GM12892 (cell line): ENCODE measurements at regions not wholly inside any gene's neighbourhood (a gene's known extent, or its start where the extent isn't known, plus 50 kb on each side); places are given as distances from the start of the nearest gene placed in this dataset.
A peak's percentile ranks its signal among the peaks of the same experiment; 100 is the strongest.

Experiments
- DNase-seq: peaks from one replicate; pipeline ENCODE4 v3.0.0; 2011; ENCODE audit not compliant: insufficient read length
- FAIRE-seq: peaks from 2 replicates; lab custom pipeline; 2011; peaks lifted over from hg19 to GRCh38; lab: Jason Lieb, UNC
- POLR2A ChIP-seq: IDR thresholded peaks from 2 replicates; pipeline ENCODE4 v1.6.1; 2011; ENCODE audit warnings: low read depth, low read length, control low read depth
- POLR2AphosphoS5 ChIP-seq: IDR thresholded peaks from 2 replicates; pipeline ENCODE4 v1.6.1; 2011; ENCODE audit warnings: low read depth, low read length, control low read depth
- TAF1 ChIP-seq: IDR thresholded peaks from 2 replicates; pipeline ENCODE4 v1.6.1; 2011; ENCODE audit warnings: low read depth, mild to moderate bottlenecking, control low read depth, low read length, borderline replicate concordance

GRCh38 chr2:555164-555922, 121.9 kb downstream of the TMEM18 start:
- FAIRE-seq (no peak), DNase-seq (no peak)
- TF ChIP-seq POLR2AphosphoS5 (no peak), POLR2A (no peak), TAF1 (no peak)

- TF ChIP-seq POLR2AphosphoS5 (no peak), TAF1 (no peak), POLR2A (no peak)
- FAIRE-seq = peak; percentile 67
- DNase-seq = no peak
Observed at GRCh38 chr2:554444-554843, 122.8 kb downstream of the TMEM18 start.

GRCh38 chr2:552906-553305, 124.3 kb downstream of the TMEM18 start:
- DNase-seq = no peak
- no peak for FAIRE-seq
- TF ChIP-seq TAF1 (no peak), POLR2AphosphoS5 (no peak), POLR2A (no peak)

GRCh38 chr2:551621-552020, 125.6 kb downstream of the TMEM18 start:
- TF ChIP-seq TAF1 (no peak), POLR2A (no peak), POLR2AphosphoS5 (no peak)
- no peak for FAIRE-seq
- DNase-seq = no peak

- no peak for TF ChIP-seq TAF1
- DNase-seq (no peak), FAIRE-seq (peak; percentile 24)
Observed at GRCh38 chr2:550860-551567, 126.2 kb downstream of the TMEM18 start.

GRCh38 chr2:545711-546650, 131.2 kb downstream of the TMEM18 start:
- FAIRE-seq (no peak), DNase-seq (no peak)
- TF ChIP-seq POLR2A (no peak), POLR2AphosphoS5 (no peak), TAF1 (no peak)

- FAIRE-seq (no peak), DNase-seq (no peak)
- TF ChIP-seq POLR2A = no peak
- no peak for TF ChIP-seq POLR2AphosphoS5
- no peak for TF ChIP-seq TAF1
Observed at GRCh38 chr2:545228-545627, 132.0 kb downstream of the TMEM18 start.

- FAIRE-seq (no peak), DNase-seq (no peak)
- TF ChIP-seq POLR2AphosphoS5 = no peak
- TF ChIP-seq TAF1 = no peak
- TF ChIP-seq POLR2A = no peak
Observed at GRCh38 chr2:538646-539045, 138.6 kb downstream of the TMEM18 start.

- no peak for FAIRE-seq
Observed at GRCh38 chr2:535222-535621, 142.0 kb downstream of the TMEM18 start.

GRCh38 chr2:529852-530251, 147.4 kb downstream of the TMEM18 start:
- TF ChIP-seq POLR2AphosphoS5 (no peak), TAF1 (no peak), POLR2A (no peak)
- DNase-seq (no peak), FAIRE-seq (no peak)

More at GRCh38 chr2:535222-535621, 142.0 kb downstream of the TMEM18 start:
- TF ChIP-seq TAF1 (no peak), POLR2AphosphoS5 (no peak), POLR2A (no peak)
- DNase-seq = no peak

- TF ChIP-seq POLR2A = no peak
- TF ChIP-seq TAF1 = no peak
- no peak for TF ChIP-seq POLR2AphosphoS5
- DNase-seq (no peak), FAIRE-seq (no peak)
Observed at GRCh38 chr2:529424-529823, 147.8 kb downstream of the TMEM18 start.
